A549 (cell line): ENCODE measurements at regions not wholly inside any gene's neighbourhood (a gene's known extent, or its start where the extent isn't known, plus 50 kb on each side); places are given as distances from the start of the nearest gene placed in this dataset.

Experiments
- ATAC-seq, 2 experiments: fragments of 200-7000 bp in 1 of 2; fragments of >200 bp in 1 of 2; cut with Nextera tagmentation in 1 of 2; cut with Tn5 transposase in 1 of 2; 3 replicates each; pipeline versions ENCODE4 v1.8.0 to v1.9.1; 2018 to 2020; ENCODE audit warnings: mild to moderate bottlenecking in 1 of 2, moderate library complexity in 1 of 2
- CTCF ChIA-PET: fragments of 300-600 bp; sonication (Branson Sonifier 250); formaldehyde crosslinking; extraction: SDS; loops from one replicate; lab custom pipeline; 2021; ENCODE audit warnings: antibody characterized with exemption, inconsistent platforms; lab: Yijun Ruan, JAX
- POLR2A ChIA-PET: fragments of 350-600 bp; formaldehyde crosslinking; extraction: SDS; loops from one replicate; lab custom pipeline; 2021; ENCODE audit warnings: antibody characterized with exemption, inconsistent platforms; lab: Yijun Ruan, JAX
- DNase-seq, 2 experiments: peaks; one replicate each; pipeline versions ENCODE4 v3.0.0 to v3.0.0-alpha.2; 2011 to 2016; ENCODE audit warnings: low read depth in 1 of 2, low spot score in 1 of 2
- FAIRE-seq: peaks from 2 replicates; lab custom pipeline; 2011; peaks lifted over from hg19 to GRCh38; lab: Jason Lieb, UNC
- H3K27ac ChIP-seq, 2 experiments: fragments of >200 bp; sonication (Bioruptor Twin); formaldehyde crosslinking; 3 replicates each; pipeline ENCODE4 v1.5.1; 2016 to 2017
- H3K4me1 ChIP-seq: fragments of >200 bp; sonication (Bioruptor Twin); formaldehyde crosslinking; 3 replicates; pipeline ENCODE4 v1.6.1; 2016
- H3K4me2 ChIP-seq: fragments of >200 bp; sonication (Bioruptor Twin); formaldehyde crosslinking; 3 replicates; pipeline ENCODE4 v1.6.1; 2016
- H3K4me3 ChIP-seq: fragments of >200 bp; sonication (Bioruptor Twin); formaldehyde crosslinking; 3 replicates; pipeline ENCODE4 v1.5.1; 2016
- H3K9me3 ChIP-seq: fragments of >200 bp; sonication (Bioruptor Twin); formaldehyde crosslinking; 3 replicates; pipeline ENCODE4 v1.6.1; 2016
- CBX2 ChIP-seq: fragments of 200-600 bp; sonication (generic); IDR thresholded peaks from 2 replicates; pipeline ENCODE4 v1.6.1; 2016; ENCODE audit warnings: low read depth, mild to moderate bottlenecking, borderline replicate concordance
- CBX8 ChIP-seq: fragments of 200-600 bp; sonication (generic); IDR thresholded peaks from 2 replicates; pipeline ENCODE4 v1.6.1; 2016
- CEBPB ChIP-seq, 2 experiments: fragments of >200 bp in 1 of 2; sonication (Bioruptor Twin) in 1 of 2; formaldehyde crosslinking in 1 of 2; IDR thresholded peaks; 2 replicates each; pipeline ENCODE4 v1.6.1; 2012 to 2016
- CTCF ChIP-seq: fragments of >200 bp; sonication (Bioruptor Twin); formaldehyde crosslinking; IDR thresholded peaks from 3 replicates; pipeline ENCODE4 v1.5.1; 2016
- E2F6 ChIP-seq: IDR thresholded peaks from 2 replicates; pipeline ENCODE4 v1.6.1; 2012; ENCODE audit warnings: low read depth, borderline replicate concordance
- EHMT2 ChIP-seq: fragments of 200-600 bp; sonication (generic); IDR thresholded peaks from 2 replicates; pipeline ENCODE4 v1.6.1; 2016; ENCODE audit warnings: antibody characterized with exemption, low read depth, mild to moderate bottlenecking, moderate library complexity
- ESRRA ChIP-seq: fragments of 150-350 bp; IDR thresholded peaks from 2 replicates; pipeline ENCODE4 v1.6.1; 2014; ENCODE audit warnings: mild to moderate bottlenecking, low read length, borderline replicate concordance
- FOSB ChIP-seq: fragments of 250-450 bp; sonication (Bioruptor Pico); IDR thresholded peaks from 2 replicates; pipeline ENCODE4 v1.5.0; 2020; ENCODE audit warnings: mild to moderate bottlenecking, moderate library complexity
- GATA3 ChIP-seq: IDR thresholded peaks from 2 replicates; pipeline ENCODE4 v1.6.1; 2012; ENCODE audit warnings: borderline replicate concordance
- HDAC2 ChIP-seq: fragments of 200-600 bp; sonication (generic); IDR thresholded peaks from 2 replicates; pipeline ENCODE4 v1.6.1; 2016
- HEYL ChIP-seq: fragments of 250-450 bp; sonication (Bioruptor Pico); IDR thresholded peaks from 2 replicates; pipeline ENCODE4 v1.8.0; 2021; ENCODE audit warnings: mild to moderate bottlenecking, moderate library complexity
- HOXB13 ChIP-seq: fragments of 250-450 bp; sonication (Bioruptor Pico); IDR thresholded peaks from 2 replicates; pipeline ENCODE4 v1.5.0; 2020; ENCODE audit warnings: low read depth, mild to moderate bottlenecking, moderate library complexity
- KDM1A ChIP-seq: fragments of 200-600 bp; sonication (generic); IDR thresholded peaks from 2 replicates; pipeline ENCODE4 v1.6.1; 2016; ENCODE audit warnings: low read depth, mild to moderate bottlenecking
- MAX ChIP-seq: IDR thresholded peaks from 2 replicates; pipeline ENCODE4 v1.6.1; 2012
- MAZ ChIP-seq: fragments of 150-350 bp; IDR thresholded peaks from 2 replicates; pipeline ENCODE4 v1.6.1; 2014; ENCODE audit warnings: antibody characterized with exemption, low read depth, low read length, borderline replicate concordance
- NPAS2 ChIP-seq: fragments of 250-450 bp; sonication (Bioruptor Pico); IDR thresholded peaks from 2 replicates; pipeline ENCODE4 v1.8.0; 2022; ENCODE audit warnings: mild to moderate bottlenecking, moderate library complexity, borderline replicate concordance
- NR3C1 ChIP-seq: fragments of >200 bp; sonication (Bioruptor Twin); formaldehyde crosslinking; IDR thresholded peaks from 3 replicates; pipeline ENCODE4 v1.6.1; 2017
- PHF8 ChIP-seq: fragments of 200-600 bp; sonication (generic); IDR thresholded peaks from 2 replicates; pipeline ENCODE4 v1.6.1; 2016; ENCODE audit warnings: low read depth, mild to moderate bottlenecking, antibody characterized with exemption, moderate library complexity, borderline replicate concordance
- RAD21 ChIP-seq, 2 experiments: fragments of >200 bp in 1 of 2; sonication (Bioruptor Twin) in 1 of 2; formaldehyde crosslinking in 1 of 2; IDR thresholded peaks in 1 of 2; conservative IDR thresholded peaks in 1 of 2; 2 replicates in 1 of 2; 3 replicates in 1 of 2; pipeline ENCODE4 v1.6.1; 2012 to 2018; ENCODE audit warnings: inconsistent platforms in 1 of 2
- RCOR1 ChIP-seq: fragments of 150-350 bp; IDR thresholded peaks from 2 replicates; pipeline ENCODE4 v1.6.1; 2014; ENCODE audit warnings: antibody characterized with exemption, low read length, low read depth
- REST ChIP-seq: fragments of 200-600 bp; sonication (generic); IDR thresholded peaks from 2 replicates; pipeline ENCODE4 v1.6.1; 2016; ENCODE audit warnings: antibody characterized with exemption, mild to moderate bottlenecking, moderate library complexity
- RFX5 ChIP-seq: fragments of 450-650 bp; IDR thresholded peaks from 2 replicates; pipeline ENCODE4 v1.7.1; 2014; ENCODE audit warnings: antibody characterized with exemption, mild to moderate bottlenecking, moderate library complexity
- TP53 ChIP-seq: fragments of 250-450 bp; sonication (Bioruptor Pico); IDR thresholded peaks from 2 replicates; pipeline ENCODE4 v1.5.0; 2021; ENCODE audit warnings: mild to moderate bottlenecking, moderate library complexity
- USF2 ChIP-seq: fragments of 450-650 bp; IDR thresholded peaks from 2 replicates; pipeline ENCODE4 v1.6.1; 2014; ENCODE audit warnings: antibody characterized with exemption
- ZC3H11A ChIP-seq: fragments of 450-650 bp; IDR thresholded peaks from 2 replicates; pipeline ENCODE4 v1.6.1; 2014; ENCODE audit warnings: antibody characterized with exemption, mild to moderate bottlenecking
- ZNF302 ChIP-seq: fragments of 250-450 bp; sonication (Bioruptor Pico); IDR thresholded peaks from 2 replicates; pipeline ENCODE4 v1.9.0; 2021; ENCODE audit warnings: inconsistent platforms, mild to moderate bottlenecking, moderate library complexity
- ZSCAN20 ChIP-seq: fragments of 250-450 bp; sonication (Bioruptor Pico); IDR thresholded peaks from 2 replicates; pipeline ENCODE4 v1.8.0; 2022; ENCODE audit warnings: mild to moderate bottlenecking, moderate library complexity
- WGBS: methylation state at CpG from one replicate; pipeline ENCODE4 v1.1.6; 2017; ENCODE audit errors: missing lambda C conversion rate; 5-methylcytosine and 5-hydroxymethylcytosine counted together

GRCh38 chr4:84433633-84434222, 65.4 kb downstream of the NKX6-1 start:
- 30% methylated on average over 6 of the region's 6 CpGs for WGBS
- no peaks in the 10 kb centered on the region for H3K9me3 ChIP-seq
- H3K4me1 ChIP-seq: no peaks in the 10 kb centered on the region
- ChIA-PET CTCF (interaction anchor here (1.1 kb wide), 2 partner anchors 16 to 17 kb away, joined by 4 read pairs; no protein-coding TSS in a partner anchor), POLR2A (no interaction called here)
- no peak for FAIRE-seq
- H3K27ac ChIP-seq: no peak overlapping the region
- no peak for ATAC-seq
- TF ChIP-seq GATA3 (no peak), EHMT2 (no peak), KDM1A (no peak), USF2 (no peak), MAZ (no peak), NR3C1 (no peak), REST (no peak), ZNF302 (CRISPR knock-in tag) (no peak), PHF8 (no peak), MAX (no peak), HOXB13 (CRISPR knock-in tag) (no peak), CTCF (no peak), FOSB (CRISPR knock-in tag) (no peak), CBX8 (no peak), RCOR1 (no peak), HEYL (CRISPR knock-in tag) (no peak), ZSCAN20 (CRISPR knock-in tag) (no peak), NPAS2 (no peak), HDAC2 (no peak), RAD21 (conservative IDR thresholded peaks at IDR 0.05 in 1 of 2, IDR thresholded peaks at IDR 0.05 in 1 of 2) (no peak)
- TF ChIP-seq, all 56 proteins: peak for 0
- Histone ChIP-seq H3K4me2 (no peak overlapping the region), H3K4me3 (no peak overlapping the region)
- no peak for DNase-seq

- H3K9me3 ChIP-seq: no peaks in the 10 kb centered on the region
- H3K4me2 ChIP-seq: no peak overlapping the region
- CTCF ChIA-PET: no interaction called here
- no peak overlapping the region for H3K27ac ChIP-seq
- no peak for TF ChIP-seq CEBPB (IDR thresholded peaks at IDR 0.05)
- no peak for TF ChIP-seq CBX2
- TF ChIP-seq E2F6: no peak
- TF ChIP-seq RAD21 (conservative IDR thresholded peaks at IDR 0.05 in 1 of 2, IDR thresholded peaks at IDR 0.05 in 1 of 2): no peak
- no peak for TF ChIP-seq TP53
- no peak for TF ChIP-seq RFX5
- no peak for TF ChIP-seq GATA3
- TF ChIP-seq ZC3H11A: no peak
- TF ChIP-seq ESRRA: no peak
- TF ChIP-seq, all 56 proteins: peak for 0
- DNase-seq (no peak), ATAC-seq (no peak), FAIRE-seq (no peak)
- Histone ChIP-seq H3K4me3 (no peak overlapping the region), H3K4me1 (no peaks in the 10 kb centered on the region)
- POLR2A ChIA-PET: no interaction called here
Measured at GRCh38 chr4:84432713-84433112, 66.4 kb downstream of the NKX6-1 start.
